Medulla oblongata (tissue), 1 donor: ENCODE measurements at regions not wholly inside any gene's neighbourhood (a gene's known extent, or its start where the extent isn't known, plus 50 kb on each side); places are given as distances from the start of the nearest gene placed in this dataset.

ENCODE experiments used
- DNase-seq: peaks from one replicate; pipeline ENCODE4 v3.0.0-alpha.2; 2015; ENCODE audit errors: extremely low spot score

DNA sequence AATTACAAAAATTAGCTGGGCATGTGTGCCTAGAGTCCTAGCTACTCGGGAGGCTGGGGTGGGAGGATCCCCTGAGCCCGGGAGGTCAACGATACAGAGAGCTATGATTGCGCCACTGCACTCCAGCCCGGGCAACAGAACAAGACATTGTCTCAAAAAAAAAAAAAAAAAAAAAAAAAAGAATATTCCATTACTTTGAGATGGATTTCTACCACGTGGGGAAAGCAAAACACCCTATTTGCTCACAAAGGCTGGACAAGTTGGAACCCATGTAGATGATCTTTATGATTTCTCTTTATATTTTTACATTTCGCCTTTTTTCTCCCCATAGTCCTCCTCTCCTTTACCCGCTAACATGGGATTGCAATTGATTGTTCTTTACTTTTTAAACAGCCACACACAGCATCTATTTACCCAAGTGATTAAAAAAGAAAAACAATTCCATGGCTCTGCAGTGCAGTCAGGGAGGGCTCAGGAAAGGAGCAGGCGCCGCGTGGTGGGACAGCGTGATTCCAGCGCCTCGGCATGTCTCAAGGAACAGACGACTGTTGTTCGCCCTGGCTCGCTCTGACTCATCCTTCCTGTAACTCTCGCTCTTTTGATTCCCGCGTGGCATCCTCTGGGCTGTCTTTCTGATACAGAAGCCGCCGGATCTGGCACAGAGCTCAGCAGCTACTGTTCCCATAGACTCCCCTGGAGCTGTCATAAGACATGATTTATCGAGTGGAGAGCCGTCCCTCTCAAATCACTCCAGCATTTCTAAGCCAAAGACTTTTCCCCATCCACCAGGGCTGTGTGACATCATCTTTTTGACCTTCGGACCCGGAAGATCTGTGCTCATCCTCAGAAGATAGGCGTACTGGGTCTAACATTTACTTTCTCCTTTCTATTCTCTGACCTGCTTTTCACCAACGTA lies 230.4 kb upstream of the AGAP1 start:
- DNase-seq = peak; percentile 92

DNA sequence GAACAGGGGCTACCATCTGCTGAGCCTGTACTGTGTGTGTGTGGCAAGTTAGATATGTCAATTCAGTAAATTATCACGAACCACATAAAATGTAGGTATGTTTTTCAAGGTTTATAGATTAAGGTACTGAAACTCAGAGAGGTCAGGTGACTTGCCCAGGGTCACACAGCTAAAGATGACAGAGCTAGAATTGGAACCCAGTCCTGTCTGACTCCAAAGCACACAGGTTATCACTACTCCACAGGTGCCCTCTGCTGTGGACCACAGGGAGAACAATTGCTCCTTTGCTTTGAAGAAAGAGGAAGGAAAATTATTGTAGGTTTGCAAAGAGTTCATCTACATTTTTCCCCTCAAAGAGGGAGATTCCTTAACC lies 229.7 kb upstream of the AGAP1 start:
- no peak for DNase-seq

DNA sequence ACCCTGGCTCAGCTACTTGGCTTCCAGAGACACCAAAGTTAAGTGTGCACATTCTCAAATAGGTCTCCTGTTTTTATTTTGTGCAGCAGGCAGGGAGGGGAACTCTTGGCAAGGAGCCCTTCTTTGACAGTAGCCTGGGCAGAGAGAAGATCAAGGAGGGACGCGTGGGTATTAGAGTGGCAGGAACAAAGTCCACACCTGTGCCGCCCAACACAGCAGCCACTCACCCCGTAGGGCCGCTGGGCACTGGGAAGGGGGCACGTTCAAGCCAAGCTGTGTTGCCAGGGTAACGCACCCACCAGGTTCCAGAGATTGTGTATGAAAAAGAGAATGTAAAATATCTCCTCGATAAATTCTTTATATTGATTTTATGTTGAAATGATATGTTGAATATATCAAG lies 229.3 kb upstream of the AGAP1 start:
- peak; percentile 9 for DNase-seq

DNA sequence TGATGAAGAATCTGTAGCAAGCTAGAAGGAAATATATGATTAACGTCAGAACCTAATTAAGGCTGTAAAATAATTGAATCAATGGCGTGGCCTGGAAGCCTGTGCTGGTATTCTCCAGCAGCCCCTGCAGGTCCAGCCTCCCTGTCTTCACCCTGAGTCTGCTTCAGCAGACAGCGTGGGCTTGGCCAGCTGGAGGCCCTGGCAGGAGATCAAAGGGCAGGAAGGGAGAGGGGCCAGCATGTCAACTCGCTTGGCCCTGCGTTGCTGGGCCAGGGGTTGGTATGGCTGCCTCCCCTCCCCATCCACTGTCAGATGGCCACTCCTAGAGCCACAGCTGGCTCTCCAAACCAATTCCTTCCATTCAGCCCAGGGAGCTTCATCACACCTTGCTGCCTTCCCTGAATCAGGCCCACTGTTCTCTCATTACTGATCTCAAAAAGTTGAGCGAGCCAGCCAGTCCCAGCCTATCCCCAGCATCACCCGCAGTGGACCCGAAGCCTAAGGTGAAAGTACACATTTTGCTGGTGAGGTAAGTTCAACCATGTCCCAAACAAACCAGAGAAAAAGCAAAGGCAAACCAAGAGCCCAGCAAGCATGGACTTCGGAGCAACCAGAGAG lies 228.4 kb upstream of the AGAP1 start:
- DNase-seq = no peak

DNA sequence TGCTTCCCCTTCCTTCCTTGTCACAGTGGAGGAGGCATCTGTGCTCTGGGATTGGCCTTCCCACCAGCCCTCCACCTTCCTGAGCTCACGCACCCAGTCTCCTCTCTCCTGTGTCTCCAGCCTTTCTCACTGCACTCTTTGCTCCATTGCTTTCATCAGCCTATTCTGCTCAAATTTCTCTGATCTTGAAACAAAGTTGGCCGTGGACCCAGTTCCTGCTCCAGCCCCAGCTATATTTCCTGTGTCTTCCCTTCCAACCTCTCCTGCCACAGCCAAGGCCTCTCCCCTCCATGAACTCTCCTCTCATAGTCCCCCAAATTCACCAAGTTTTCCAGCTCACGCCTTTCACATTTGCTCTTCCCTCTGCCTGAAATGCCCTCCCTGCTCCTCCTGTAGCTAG lies 226.6 kb upstream of the AGAP1 start:
- DNase-seq = no peak

DNA sequence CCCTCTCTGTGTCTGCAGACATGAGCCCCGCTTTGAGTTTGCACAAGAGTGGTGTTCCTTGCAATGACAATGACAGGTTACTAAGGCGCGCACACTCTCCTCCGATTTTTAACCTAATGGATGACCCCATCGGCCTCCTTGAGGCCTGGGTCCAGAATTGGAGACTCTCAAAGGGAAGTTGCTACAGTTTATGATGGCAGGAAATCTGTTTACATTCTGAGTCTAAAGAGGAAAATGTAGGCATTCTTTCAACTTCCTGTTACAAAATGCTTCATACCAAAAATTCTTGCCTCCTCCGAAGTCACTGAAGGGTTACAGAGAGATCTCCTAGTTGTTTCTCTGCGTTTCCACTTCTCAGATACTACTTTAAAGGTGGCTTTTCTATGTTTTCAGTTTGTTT lies 225.3 kb upstream of the AGAP1 start:
- no peak for DNase-seq

DNA sequence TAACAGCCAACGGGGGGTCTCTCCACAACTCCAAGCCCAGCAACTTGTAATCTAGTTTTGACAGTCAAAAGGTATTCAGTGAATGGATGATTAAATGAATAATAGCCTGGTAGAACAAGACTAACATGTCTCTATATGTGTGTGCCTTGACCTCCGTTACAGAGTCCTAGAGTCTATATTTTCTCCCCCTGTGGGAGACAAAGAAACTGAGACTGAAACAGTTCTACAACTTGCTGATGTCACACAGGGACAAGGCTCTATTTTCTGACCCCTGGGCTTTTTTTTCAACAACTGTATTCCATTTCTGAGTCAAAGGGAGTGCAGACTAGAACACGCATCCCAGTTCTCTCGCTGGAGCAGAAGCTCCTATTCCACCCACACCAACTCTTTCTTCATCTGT lies 223.6 kb upstream of the AGAP1 start:
- DNase-seq = no peak

DNA sequence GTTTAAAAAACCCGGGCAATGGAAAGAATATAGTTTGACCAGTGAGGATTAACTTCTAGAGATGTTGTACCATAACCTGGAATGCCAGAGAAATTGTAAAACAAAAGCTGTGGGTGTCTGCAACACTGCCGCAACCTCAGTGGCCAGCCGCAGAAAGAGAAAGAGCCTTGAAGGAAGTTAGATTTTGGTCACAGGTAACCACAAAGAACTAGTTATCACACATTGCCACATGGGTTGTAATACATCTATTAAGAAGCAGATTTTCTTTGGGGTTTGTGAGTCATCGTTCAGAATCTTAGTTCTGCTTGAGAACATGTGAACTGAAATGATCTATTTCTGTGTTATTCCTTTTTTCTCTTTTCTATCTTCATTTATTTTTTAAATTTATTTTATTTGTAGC lies 222.9 kb upstream of the AGAP1 start:
- DNase-seq = no peak

DNA sequence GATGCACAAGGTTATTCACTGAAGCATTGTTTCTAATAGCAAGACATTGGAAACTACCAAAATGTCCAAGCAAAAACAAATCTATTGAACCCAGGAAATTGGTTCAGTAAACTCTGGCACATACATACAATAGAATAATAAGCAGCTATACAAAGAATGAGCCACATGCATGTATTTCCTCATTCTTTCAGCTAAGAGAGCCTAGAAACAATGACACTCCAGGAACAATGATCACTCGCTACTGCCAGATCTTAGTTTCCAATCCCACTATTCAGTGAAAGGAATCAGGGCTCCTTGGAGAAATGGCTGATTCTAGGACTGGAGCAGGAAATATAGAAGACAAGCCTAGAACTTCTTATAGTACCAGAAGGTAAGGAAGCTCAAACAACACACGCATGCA lies 221.9 kb upstream of the AGAP1 start:
- no peak for DNase-seq

DNA sequence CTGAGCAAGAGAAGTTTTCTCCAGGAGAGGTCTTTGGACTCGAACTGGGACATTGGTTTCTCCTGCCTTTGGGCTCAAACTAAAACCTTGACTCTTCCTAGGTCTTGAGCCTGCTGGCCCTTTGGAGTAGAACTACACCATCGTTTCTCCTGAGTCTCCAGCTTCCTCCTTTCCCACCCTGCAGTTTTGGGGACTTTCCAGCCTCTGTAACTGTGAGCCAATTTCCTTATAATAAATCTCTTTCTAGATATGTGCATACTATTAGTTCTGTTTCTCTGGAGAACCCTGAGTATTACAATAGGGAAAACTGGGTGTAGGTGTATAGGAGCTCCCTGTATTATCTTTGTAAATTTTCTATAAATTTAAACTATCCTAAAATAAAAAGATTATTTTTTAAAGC lies 219.8 kb upstream of the AGAP1 start:
- no peak for DNase-seq

DNA sequence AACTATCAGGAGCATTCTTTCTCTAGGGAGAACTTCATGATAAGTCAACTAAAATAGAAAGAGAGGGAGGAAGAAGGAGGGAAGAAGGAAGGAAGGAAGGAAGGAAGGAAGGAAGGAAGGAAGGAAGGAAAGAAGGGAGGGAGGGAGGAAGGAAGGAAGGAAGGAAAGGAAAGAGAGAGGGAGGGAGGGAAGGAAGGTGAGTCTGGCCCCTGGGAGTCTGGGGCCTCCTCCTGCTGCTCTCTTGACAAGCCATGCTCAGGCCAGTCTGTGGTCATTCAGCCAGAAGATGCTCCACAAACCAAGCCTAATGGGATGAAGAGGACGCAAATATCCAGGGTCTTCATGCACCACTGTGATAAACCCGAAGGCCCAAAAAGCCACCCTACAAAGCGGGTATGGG lies 216.4 kb upstream of the AGAP1 start:
- DNase-seq = no peak

DNA sequence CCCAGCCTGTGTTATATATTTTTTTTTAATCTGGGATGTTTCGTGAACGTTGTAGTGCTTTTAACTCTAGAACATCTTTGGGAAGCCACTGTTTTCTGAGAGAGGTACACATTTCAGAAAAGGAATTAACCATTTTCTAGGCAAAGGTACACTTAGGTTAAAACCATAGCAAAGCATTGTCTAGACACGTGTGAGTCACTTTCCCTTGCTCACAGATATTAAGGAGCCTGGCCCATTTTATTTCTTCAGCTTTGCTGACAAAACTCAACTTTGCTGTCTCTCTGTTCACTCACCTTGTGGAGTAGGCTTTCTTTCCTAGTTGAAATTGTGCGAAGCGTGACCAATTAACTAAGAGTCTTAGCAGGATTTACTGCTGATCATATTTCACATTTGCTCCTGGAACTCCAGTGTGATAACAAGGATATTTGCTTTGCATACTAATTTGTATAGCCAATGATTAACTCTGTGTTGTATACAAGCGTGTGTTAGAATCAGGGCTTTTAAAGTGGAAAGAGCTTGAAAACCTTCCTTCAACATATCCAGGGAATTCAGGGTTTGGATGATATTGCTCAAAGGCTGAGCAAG lies 215.0 kb upstream of the AGAP1 start:
- no peak for DNase-seq

DNA sequence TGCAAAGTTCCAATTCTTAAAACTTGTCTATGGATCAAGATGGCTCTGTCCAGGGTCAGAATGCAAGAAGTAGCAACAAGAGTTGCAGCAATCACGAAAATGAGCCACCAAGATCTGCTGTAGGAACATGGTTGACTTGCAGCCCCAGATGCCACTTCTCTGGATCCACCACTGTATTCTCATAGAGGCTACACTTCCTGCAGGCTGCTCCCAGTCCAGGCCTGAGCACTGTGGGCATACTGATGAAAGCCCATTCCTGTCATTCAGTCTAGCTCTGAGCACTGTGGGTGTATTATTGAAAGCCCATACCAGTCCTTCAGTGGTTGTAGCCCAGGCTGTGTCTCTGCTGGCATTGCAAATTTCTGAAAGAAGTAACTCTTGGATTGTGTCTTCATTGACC lies 213.9 kb upstream of the AGAP1 start:
- no peak for DNase-seq

DNA sequence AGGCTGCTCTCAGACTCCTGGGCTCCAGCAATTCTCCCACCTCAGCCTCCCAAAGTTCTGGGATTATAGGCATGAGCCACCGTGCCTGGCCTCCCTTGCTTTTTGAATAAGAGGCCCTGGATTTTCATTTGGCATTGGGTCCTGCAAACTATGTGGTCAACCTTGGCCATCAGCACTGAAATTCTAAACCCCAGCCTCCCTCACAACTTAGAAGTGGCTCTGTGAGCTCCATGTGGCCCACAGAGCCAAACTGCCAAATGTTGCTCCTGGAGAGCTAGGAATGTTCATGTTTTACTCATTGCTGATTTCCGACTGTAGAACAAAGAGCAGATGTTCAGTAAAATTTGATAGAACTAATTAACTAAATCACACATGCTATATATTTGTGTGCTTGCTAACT lies 210.6 kb upstream of the AGAP1 start:
- no peak for DNase-seq

DNA sequence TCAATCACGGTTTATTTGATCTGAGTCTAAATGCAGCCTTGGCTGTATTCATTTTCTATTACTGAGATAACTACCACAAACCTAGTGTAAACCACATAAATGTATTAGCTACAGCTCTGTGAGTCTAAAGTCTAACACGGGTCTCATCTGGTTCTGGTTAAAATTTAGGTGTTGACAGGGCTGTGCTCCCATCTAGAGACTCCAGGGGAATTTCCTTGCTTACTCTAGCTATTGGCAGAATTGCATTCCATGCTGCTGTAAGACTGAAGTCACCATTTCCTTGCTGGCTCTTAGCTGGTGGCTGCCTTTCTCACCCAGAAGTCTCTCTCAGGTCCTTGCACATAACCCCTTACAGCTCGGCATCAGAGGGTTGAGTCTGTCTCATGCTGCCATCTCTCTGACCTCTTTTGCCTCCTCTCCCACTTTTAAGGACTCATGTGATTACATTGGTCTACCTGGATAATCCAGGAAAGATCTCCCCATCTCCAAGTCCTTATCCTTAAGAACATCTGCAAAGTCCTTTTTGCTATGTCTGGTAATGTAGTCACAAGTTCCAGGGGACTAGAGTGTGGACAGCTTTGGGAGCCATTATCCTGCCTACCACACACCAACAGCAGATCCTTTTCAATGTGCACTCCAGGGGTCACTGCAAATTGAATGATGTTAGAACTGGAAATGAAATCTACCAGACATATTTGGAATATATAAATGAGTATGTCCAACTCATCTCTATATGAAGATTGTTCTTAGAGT lies 207.0 kb upstream of the AGAP1 start:
- DNase-seq = no peak

DNA sequence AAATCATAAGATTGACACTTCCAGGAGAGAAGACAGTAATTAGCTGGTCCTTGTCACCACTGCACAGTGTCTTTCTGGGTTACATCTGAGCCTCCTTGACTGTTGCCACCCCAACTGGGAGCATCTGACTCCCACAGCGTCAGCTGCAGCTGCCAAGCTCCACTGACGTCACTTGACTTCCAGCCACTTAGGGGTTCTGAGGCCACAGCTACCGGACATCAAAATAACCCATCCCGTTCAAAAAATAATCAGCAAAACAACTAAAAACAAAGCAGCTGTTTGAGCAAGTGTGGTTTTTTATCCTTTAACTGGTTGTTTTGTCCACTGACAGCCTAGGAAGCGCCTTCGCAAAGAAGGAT lies 206.5 kb upstream of the AGAP1 start:
- peak; percentile 77 for DNase-seq

DNA sequence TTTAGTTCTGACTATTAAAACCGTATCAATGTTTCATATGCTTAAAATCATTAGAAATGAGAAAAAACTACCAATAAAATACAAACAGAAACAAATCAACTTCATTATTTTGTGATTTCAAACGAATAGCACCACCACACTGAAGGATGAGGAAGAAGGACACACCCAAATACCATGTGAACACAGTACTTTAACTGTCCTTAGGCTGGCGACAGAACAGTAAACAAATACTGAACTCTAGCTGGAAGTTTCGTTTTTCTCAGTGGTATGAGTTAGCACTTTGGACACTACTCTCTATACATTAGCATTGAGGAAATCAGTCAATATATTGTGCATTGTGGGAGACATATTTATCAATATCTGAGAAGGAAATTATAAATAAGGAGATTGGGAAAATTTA lies 202.4 kb upstream of the AGAP1 start:
- DNase-seq = no peak

DNA sequence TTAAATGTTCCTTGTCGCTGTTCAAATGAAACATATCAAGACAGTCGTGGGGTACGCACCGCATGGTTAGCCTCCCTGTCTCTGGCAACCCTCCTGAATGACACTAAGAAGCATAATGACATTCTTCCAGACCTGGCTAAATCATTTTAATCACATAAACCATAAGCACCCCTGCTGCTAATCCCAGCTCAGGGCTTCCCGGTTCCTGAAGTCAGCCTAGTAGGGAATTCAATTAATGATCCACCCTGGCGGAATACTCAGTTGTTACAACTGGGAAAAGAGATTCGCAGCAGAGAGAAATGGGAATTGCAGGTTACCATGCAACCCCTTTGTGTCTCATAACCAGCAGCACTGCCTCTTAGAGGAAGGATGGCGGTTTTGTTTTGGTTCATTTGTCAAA lies 200.8 kb upstream of the AGAP1 start:
- no peak for DNase-seq

DNA sequence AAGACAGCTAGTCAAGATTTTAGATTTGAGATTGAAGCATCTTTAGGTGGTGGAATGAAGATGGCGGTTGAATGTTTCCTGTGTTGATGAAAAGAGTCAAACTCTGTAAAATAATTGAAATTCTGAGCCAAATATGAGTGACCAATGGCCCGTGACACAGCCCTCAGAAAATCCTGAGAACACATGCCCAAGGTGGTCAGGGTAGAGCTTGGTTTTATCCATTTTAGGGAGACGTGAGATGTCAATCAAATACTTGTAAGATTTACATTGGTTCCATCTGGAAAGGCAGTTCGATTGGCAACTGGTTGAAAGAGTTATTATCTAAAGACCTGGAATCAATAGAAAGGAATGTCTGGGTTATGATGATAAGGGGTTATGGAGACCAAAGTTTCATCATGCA lies 198.0 kb upstream of the AGAP1 start:
- no peak for DNase-seq

DNA sequence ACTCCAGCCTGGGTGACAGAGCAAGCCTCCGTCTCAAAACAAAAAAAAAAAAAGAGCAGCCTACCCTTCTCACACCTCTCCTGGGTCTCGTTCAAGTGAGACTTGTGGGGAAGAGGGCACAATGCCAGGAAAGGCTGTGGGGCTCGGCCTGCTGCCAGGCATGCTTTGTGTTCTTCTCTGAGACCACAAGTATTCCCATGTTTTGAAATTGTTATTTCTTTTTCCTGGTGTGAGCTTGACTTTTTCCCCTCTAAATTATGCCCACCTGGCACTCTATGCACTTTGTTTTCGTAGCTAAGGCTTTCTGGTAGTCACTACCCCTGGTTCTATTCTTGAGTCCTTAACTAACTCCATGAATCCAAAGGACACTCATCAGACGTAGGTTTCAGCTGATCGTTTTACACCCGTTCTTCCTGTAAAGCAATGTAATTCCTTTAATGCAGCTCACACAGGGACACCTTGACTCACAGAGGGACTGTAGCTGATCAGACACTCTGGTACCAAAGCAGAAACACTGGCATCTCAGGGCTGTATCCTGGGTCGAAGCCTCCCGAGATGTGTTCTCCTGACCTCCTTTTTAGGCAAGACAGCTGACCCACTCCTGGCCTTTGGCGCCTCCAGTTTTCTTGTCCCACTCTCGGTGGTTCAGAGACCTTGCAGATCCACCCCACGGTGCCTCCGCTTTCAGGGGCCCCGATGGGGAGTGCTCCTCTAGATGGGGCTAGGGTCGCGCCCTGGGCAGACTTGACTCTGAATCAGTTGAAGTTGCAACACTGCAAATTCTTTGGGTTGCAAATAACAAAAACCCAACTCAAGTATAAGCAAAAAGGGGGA lies 193.3 kb upstream of the AGAP1 start:
- DNase-seq = no peak

DNA sequence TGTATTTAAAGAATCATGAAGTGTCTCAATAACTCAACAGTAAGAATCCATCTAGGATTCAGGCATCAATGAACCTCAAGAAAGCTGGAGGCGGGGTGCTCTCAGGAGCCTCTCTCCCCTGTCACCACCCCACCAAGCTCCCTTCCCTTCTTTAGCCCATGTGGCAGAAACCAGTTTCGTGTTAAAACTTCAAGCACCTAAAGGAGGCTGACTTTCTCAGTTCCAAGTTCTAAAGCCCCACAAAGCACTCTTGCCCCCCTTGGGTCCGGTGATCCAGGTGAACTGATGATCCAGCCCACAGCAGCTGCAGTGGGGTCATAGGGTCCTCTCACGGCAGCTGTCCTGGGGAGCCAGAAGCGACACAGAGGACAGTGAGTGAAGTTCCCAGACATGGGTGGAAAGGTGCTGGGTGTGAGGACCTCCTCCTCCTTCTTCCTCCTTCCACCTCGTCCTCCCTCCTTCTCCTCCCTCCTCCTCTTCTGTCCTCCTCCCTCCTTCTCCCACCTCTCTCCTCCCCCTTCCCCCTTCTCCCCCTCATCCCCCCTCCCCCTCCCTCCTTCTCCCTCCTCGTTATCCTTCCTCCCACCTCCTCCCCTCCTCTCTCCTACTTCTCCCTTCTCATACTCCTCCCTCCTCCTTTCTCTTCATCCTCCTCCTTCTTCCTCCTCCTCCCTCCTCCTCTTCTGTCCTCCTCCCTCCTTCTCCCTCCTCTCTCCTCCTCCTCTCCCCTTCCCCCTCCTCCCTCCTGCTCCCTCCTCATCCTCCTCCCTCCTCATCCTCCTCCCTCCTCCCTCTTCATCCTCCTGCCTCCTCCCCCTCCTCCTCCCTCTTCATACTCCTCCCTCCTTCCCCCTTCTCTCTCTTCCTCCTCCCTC lies 192.4 kb upstream of the AGAP1 start:
- no peak for DNase-seq
